HG03378 (cell line): ENCODE measurements at regions not wholly inside any gene's neighbourhood (a gene's known extent, or its start where the extent isn't known, plus 50 kb on each side); places are given as distances from the start of the nearest gene placed in this dataset.
"Not testable (repeated sequence)": the region's sequence is repeated elsewhere in the genome, so short reads cannot be mapped to it uniquely, and the experiment has no call there.

Experiments used
- ATAC-seq: cut with Tn5 transposase; IDR thresholded peaks from one replicate; pipeline ENCODE4 v1.9.1; 2021; ENCODE audit warnings: mild to moderate bottlenecking, moderate library complexity; ENCODE audit not compliant: unreplicated experiment

DNA sequence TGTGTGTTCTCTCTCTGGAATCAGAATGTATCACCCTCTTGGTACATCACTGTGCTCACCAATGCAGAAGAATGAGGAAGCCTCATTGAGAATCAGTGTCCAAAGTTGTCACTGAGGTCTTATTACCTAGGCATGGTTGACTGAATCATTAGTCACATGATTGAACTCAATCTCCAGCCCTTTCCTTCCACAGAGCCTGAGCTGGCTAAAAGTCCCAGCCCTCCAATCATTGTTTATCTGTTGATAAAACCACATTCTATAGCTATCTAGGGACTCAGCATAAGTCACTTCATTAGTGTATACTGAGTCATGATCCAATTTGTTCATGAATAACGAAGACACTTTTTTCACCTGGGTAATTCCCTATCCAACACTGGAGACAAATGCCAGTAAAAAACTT lies 396.8 kb downstream of the TRAM1L1 start:
- no peak for ATAC-seq

DNA sequence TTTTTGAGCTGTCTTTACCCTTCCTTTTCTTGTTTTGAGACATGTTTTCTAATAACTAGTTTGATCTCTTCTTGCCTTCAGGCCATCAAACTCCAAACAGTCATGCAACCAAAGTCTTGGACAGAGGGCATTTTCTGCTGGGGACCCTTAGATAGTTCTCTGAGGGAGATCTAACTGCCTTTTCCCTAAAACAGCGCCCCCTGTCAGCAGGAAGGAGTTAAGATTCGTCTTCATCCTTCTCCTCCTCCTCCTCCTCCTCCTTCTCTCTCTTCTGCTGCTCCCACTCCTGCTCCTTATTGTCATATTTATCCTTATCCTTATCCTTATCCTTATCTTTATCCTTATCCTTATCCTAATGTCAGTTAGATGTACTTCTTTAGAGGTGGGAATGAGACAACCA lies 417.2 kb downstream of the TRAM1L1 start:
- ATAC-seq = no peak

GRCh38 chr4:116665716-116666115 lies 419.7 kb downstream of the TRAM1L1 start:
- ATAC-seq = no peak

- ATAC-seq = no peak
Observed at GRCh38 chr4:116664198-116664597, 421.2 kb downstream of the TRAM1L1 start.

DNA sequence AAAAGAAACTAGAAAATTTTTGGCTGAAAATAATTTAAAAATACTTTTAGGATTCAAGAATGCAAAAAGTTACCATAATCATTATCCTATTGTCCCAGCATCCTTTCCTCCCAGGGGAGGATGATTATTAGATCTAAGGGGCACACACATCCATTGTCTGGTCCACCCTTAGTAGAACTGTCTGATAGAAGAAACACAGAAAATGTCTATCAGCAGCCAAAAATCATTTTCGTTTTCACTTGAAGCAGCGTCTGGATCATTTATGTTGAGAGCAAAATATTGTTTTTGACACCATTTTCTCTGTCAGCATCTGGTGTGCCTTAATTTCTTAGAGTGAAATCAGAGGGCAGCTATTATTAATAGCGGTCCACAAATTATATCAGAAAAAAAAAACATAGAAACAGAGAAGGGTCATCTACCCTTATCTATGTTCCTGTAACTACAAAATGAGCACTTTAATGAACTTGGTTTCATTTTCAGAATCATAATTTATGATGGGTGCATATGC lies 446.3 kb downstream of the TRAM1L1 start:
- ATAC-seq = no peak

DNA sequence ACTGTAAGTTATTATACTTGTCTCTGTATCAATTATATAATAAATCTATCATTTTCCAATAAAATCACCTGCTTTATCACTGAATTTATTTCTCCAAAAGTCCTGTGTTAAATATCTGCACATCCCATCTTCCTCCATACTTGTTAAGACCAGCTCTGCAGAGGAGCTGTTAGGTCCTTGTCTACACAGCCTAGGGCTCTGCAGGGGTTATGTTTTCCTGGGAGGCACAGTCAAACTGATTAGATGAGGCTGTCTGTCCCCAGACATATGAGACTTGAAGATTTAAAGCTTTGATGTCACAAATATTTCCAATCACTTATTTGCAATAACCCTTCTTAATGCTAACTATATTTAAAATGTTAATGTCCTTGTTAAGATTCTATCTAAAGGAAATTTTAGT lies 446.8 kb downstream of the TRAM1L1 start:
- no peak for ATAC-seq

DNA sequence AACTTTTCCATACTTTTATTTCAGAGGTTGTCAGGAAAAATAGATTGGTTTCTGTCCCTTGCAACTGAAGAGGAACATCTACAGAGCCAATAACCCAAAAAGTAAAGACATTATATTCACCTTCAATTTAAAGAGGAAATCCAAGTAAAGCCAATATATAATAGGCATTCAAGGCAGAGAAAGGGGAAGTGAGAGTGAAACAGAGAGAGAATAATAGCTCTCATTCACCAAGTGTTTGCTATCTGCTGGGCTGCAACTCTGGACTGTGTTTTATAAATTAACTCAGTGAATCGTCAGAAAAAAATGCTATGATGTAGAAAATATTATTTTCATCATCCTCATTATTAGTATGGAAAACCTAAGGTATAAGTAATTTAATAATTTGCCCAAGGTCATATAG lies 448.5 kb downstream of the TRAM1L1 start:
- peak; percentile 98 for ATAC-seq

- no peak for ATAC-seq
Observed at GRCh38 chr4:116632269-116632668, 453.1 kb downstream of the TRAM1L1 start.

GRCh38 chr4:116628598-116628997 lies 456.8 kb downstream of the TRAM1L1 start:
- no peak for ATAC-seq

- no peak for ATAC-seq
Observed at GRCh38 chr4:116627545-116627944, 457.8 kb downstream of the TRAM1L1 start.

DNA sequence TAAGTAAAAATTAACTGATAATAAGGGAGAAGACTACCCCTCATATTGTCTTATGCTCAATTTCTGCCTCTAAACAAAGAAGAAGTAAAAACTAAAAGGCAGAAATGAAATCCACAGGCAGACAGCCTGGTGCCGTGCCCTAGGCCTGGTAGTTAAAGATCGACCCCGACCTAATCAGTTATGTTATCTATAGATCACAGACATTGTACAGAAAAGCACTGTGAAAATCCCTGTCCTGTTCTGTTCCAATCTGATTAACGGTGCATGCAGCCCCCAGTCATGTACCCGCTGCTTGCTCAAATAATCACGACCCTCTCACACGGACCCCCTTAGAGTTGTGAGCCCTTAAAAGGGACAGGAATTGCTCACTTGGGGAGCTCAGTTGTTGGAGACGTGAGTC lies 465.9 kb downstream of the TRAM1L1 start:
- ATAC-seq = not testable (repeated sequence)

DNA sequence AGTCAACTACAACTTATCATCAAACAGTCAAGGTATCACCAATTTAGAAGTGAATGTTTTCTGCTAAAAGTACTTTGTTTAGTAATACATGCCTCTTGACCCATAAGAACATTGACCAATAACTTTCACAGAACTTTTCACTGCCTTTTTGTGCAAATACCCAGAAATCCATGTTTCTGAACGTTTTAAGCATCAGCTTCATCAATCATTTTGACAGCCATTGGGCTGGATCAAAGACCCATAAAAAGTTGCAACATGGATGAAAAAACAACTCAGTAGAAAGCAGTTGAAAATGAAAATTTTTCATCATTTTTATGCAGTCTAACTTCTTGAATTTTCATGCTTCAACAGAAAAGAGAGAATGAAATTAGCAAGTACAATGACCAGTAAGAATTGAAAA lies 466.7 kb downstream of the TRAM1L1 start:
- no peak for ATAC-seq

DNA sequence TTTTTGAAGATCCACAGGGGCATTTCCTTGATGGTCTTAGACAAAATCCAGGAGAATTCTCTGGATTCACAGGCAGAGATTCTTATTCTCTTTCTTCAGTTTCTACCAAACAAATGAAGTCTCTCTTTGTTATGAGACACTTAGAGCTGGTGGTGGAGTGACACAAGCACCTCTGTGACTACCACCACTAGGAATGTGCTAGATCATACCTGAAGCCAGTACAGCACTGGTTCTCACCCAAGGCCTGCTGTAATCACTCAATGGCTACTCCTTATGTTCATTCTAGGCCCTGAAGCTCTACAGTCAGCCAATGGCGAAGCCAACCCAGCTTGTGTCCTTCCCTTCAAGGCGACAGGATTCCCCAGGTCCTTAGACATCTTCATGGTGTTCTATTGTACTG lies 482.3 kb downstream of the TRAM1L1 start:
- no peak for ATAC-seq

GRCh38 chr4:116599859-116600258 lies 485.5 kb downstream of the TRAM1L1 start:
- no peak for ATAC-seq

- no peak for ATAC-seq
Observed at GRCh38 chr4:116598980-116599789, 486.2 kb downstream of the TRAM1L1 start.

GRCh38 chr4:116598155-116598979 lies 487.0 kb downstream of the TRAM1L1 start:
- ATAC-seq = no peak

DNA sequence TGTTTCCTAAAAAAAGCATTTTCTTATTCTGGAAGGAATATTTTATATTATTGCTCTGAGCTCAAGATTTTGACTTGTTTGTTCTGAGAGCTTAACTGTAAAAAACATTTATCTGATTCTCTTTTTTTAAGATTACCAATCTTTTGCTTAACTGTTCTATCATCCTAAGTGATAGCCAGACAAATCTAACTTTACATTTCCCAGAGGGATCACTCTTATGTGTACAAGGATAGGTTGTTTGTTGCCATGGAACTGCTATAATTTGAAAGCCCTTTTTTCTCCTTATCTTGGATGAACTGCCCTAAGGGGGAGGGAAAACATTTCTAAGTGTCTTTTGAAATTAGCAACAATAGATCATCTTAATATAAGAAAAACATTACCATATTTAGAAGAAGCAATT lies 494.7 kb downstream of the TRAM1L1 start:
- no peak for ATAC-seq

DNA sequence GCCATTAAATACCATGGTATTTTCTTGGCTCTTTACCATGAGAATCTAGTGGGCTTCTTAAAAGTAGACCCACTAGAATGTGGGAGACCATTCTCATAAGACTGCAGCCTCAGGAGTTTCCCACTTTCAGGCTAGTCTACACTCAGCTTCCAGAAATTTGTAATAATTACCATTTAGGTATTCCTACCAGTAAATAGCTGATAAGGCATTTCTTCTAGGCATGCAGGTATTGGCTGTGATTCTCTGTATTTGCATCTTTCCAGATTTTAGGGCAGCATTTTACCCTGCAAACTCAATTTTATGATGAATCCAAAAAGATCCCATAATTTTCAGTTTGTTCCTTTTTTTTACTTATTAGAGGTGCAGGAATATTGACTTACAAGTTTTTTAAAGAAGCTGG lies 496.6 kb downstream of the TRAM1L1 start:
- ATAC-seq = no peak

GRCh38 chr4:116585246-116585645 lies 500.1 kb downstream of the TRAM1L1 start:
- ATAC-seq = no peak

- ATAC-seq = no peak
Observed at GRCh38 chr4:116577321-116577720, 508.1 kb downstream of the TRAM1L1 start.

- ATAC-seq = no peak
Observed at GRCh38 chr4:116573540-116573939, 511.8 kb downstream of the TRAM1L1 start.

- ATAC-seq = no peak
Observed at GRCh38 chr4:116561768-116562167, 523.6 kb downstream of the TRAM1L1 start.
